NCI-H1436 (cell line): ENCODE measurements at regions not wholly inside any gene's neighbourhood (a gene's known extent, or its start where the extent isn't known, plus 50 kb on each side); places are given as distances from the start of the nearest gene placed in this dataset.
"Not testable (repeated sequence)": the region's sequence is repeated elsewhere in the genome, so short reads cannot be mapped to it uniquely, and the experiment has no call there.

Source experiments
- DNase-seq: peaks from one replicate; lab custom pipeline; 2025; lab: John Stamatoyannopoulos, UW

GRCh38 chr4:160685729-160686128 lies 1478.1 kb downstream of the FSTL5 start:
- DNase-seq = no peak

- no peak for DNase-seq
These were observed 1462.1 kb downstream of the FSTL5 start for GRCh38 chr4:160701671-160702070.

- no peak for DNase-seq
These were observed 1454.8 kb downstream of the FSTL5 start for GRCh38 chr4:160709026-160709425.

- no peak for DNase-seq
These were observed 1454.3 kb downstream of the FSTL5 start for GRCh38 chr4:160709546-160709945.

GRCh38 chr4:160716551-160716950 lies 1447.2 kb downstream of the FSTL5 start:
- DNase-seq = no peak

- no peak for DNase-seq
These were observed 1446.0 kb downstream of the FSTL5 start for GRCh38 chr4:160717848-160718247.

- no peak for DNase-seq
These were observed 1439.7 kb downstream of the FSTL5 start for GRCh38 chr4:160724063-160724462.

- DNase-seq = no peak
These were observed 1418.7 kb downstream of the FSTL5 start for GRCh38 chr4:160745126-160745525.

- DNase-seq = not testable (repeated sequence)
These were observed 1417.2 kb downstream of the FSTL5 start for GRCh38 chr4:160746585-160746984.

- DNase-seq = no peak
These were observed 1391.1 kb downstream of the FSTL5 start for GRCh38 chr4:160772668-160773067.

GRCh38 chr4:160795216-160795615 lies 1368.6 kb downstream of the FSTL5 start:
- no peak for DNase-seq

- DNase-seq = no peak
These were observed 1355.6 kb downstream of the FSTL5 start for GRCh38 chr4:160808174-160808573.

GRCh38 chr4:160809576-160809975 lies 1354.2 kb downstream of the FSTL5 start:
- DNase-seq = no peak

- no peak for DNase-seq
These were observed 1353.4 kb downstream of the FSTL5 start for GRCh38 chr4:160810424-160810823.

GRCh38 chr4:160810941-160811340 lies 1352.9 kb downstream of the FSTL5 start:
- no peak for DNase-seq

GRCh38 chr4:160811956-160812355 lies 1351.8 kb downstream of the FSTL5 start:
- DNase-seq = no peak

- DNase-seq = no peak
These were observed 1349.1 kb downstream of the FSTL5 start for GRCh38 chr4:160814726-160815125.

- DNase-seq = no peak
These were observed 1345.2 kb downstream of the FSTL5 start for GRCh38 chr4:160818571-160818970.

GRCh38 chr4:160819791-160820190 lies 1344.0 kb downstream of the FSTL5 start:
- DNase-seq = no peak

- DNase-seq = no peak
These were observed 1339.3 kb downstream of the FSTL5 start for GRCh38 chr4:160824481-160824880.

GRCh38 chr4:160825644-160826338 lies 1338.0 kb downstream of the FSTL5 start:
- no peak for DNase-seq

- no peak for DNase-seq
These were observed 1337.5 kb downstream of the FSTL5 start for GRCh38 chr4:160826339-160826679.

GRCh38 chr4:160831165-160831922 lies 1332.5 kb downstream of the FSTL5 start:
- no peak for DNase-seq

GRCh38 chr4:160835789-160836188 lies 1328.0 kb downstream of the FSTL5 start:
- no peak for DNase-seq
